Panc1 (cell line): ENCODE measurements at regions not wholly inside any gene's neighbourhood (a gene's known extent, or its start where the extent isn't known, plus 50 kb on each side); places are given as distances from the start of the nearest gene placed in this dataset.

ENCODE experiments used
- ATAC-seq: fragments of 200-7000 bp; cut with Tn5 transposase; 2 replicates; pipeline ENCODE4 v1.9.1; 2020; ENCODE audit warnings: mild to moderate bottlenecking, moderate library complexity
- BruUV-seq: library from RNA; stranded (reverse); fragments of 400-500 nt; replicated peaks from 2 replicates; lab custom pipeline; 2021; lab: Mats Ljungman, UMichigan
- CTCF ChIA-PET: fragments of 300-600 bp; sonication (Branson Sonifier 250); formaldehyde crosslinking; loops from one replicate; lab custom pipeline; 2022; ENCODE audit warnings: antibody characterized with exemption; lab: Charles Lee
- POLR2A ChIA-PET: fragments of 300-600 bp; sonication (Branson Sonifier 250); formaldehyde crosslinking; loops from one replicate; lab custom pipeline; 2022; ENCODE audit warnings: antibody characterized with exemption; lab: Charles Lee
- DNase-seq: peaks from one replicate; pipeline ENCODE4 v3.0.0-alpha.2; 2010; ENCODE audit warnings: low read depth, low spot score
- H3K27ac ChIP-seq: 2 replicates; pipeline ENCODE4 v1.5.1; 2011; ENCODE audit warnings: mild to moderate bottlenecking, low read length, inconsistent platforms
- H3K27me3 ChIP-seq: fragments of 200-500 bp; sonication (Bioruptor generic); 2 replicates; pipeline ENCODE4 v1.6.0; 2014; ENCODE audit warnings: low read length, inconsistent platforms; ENCODE audit not compliant: control insufficient read depth, insufficient read depth
- H3K36me3 ChIP-seq: fragments of 200-500 bp; sonication (Bioruptor generic); 2 replicates; pipeline ENCODE4 v1.5.1; 2014; ENCODE audit warnings: inconsistent platforms, mild to moderate bottlenecking, low read length, moderate library complexity; ENCODE audit not compliant: control insufficient read depth, insufficient read depth
- H3K4me1 ChIP-seq: 2 replicates; pipeline ENCODE4 v1.5.1; 2011; ENCODE audit warnings: inconsistent platforms, mild to moderate bottlenecking, low read length, moderate library complexity; ENCODE audit not compliant: control insufficient read depth, insufficient read depth
- H3K4me3 ChIP-seq, 2 experiments: 2 replicates each; pipeline ENCODE4 v1.5.1; 2011 to 2012; ENCODE audit warnings: low read depth in 2 of 2, low read length in 2 of 2, mild to moderate bottlenecking in 2 of 2, inconsistent platforms in 1 of 2, moderate library complexity in 1 of 2
- H3K9me3 ChIP-seq: fragments of 200-500 bp; sonication (Bioruptor generic); 2 replicates; pipeline ENCODE4 v1.5.1; 2014; ENCODE audit warnings: low read depth, mild to moderate bottlenecking, inconsistent platforms, low read length, moderate library complexity; ENCODE audit not compliant: control insufficient read depth, insufficient read depth
- CTCF ChIP-seq: fragments of 450-650 bp; IDR thresholded peaks from 2 replicates; pipeline ENCODE4 v1.5.1; 2017; ENCODE audit warnings: mild to moderate bottlenecking
- POLR2AphosphoS5 ChIP-seq: IDR thresholded peaks from 2 replicates; pipeline ENCODE4 v1.6.1; 2012; ENCODE audit warnings: mild to moderate bottlenecking, low read depth, low read length, moderate library complexity
- REST ChIP-seq, 2 experiments: IDR thresholded peaks; 2 replicates each; pipeline ENCODE4 v1.6.1; 2011 to 2012; ENCODE audit warnings: low read depth in 2 of 2, control low read depth in 1 of 2, low read length in 1 of 2, mild to moderate bottlenecking in 1 of 2, moderate library complexity in 1 of 2; ENCODE audit not compliant: insufficient read depth in 1 of 2
- SIN3A ChIP-seq: IDR thresholded peaks from 2 replicates; pipeline ENCODE4 v1.6.1; 2012; ENCODE audit warnings: low read depth, mild to moderate bottlenecking, low read length, moderate library complexity, borderline replicate concordance; ENCODE audit not compliant: insufficient read depth
- TCF7L2 ChIP-seq: IDR thresholded peaks from 2 replicates; pipeline ENCODE4 v1.6.1; 2011; ENCODE audit warnings: mild to moderate bottlenecking, low read depth, low read length, inconsistent platforms
- in situ Hi-C: cut with HindIII; loops from 2 replicates; pipeline ENCODE4 v1.10.0; 2016; ENCODE audit warnings: low sequenced_read_pairs, low pct_unique_long_range_greater_than_20kb
- intact Hi-C: fragments of 100-400 bp; cut with micrococcal nuclease; formaldehyde crosslinking; loops from one replicate; pipeline ENCODE4 v1.10.0; 2022; ENCODE audit not compliant: unreplicated experiment

- Histone ChIP-seq H3K4me3 (no peak overlapping the region), H3K36me3 (no peaks in the 10 kb centered on the region), H3K27ac (no peak overlapping the region), H3K27me3 (no peaks in the 10 kb centered on the region), H3K9me3 (no peaks in the 10 kb centered on the region), H3K4me1 (no peaks in the 10 kb centered on the region)
- intact Hi-C loops (no loop called here), in situ Hi-C loops (no loop called here)
- ATAC-seq (no peak), DNase-seq (no peak)
- no peak for TF ChIP-seq SIN3A
- TF ChIP-seq CTCF: no peak
- no peak for TF ChIP-seq REST (IDR thresholded peaks at IDR 0.05; ENCODE audit: insufficient read depth in 1 of 2, low read depth in 2 of 2, low read length in 1 of 2)
- no peak for TF ChIP-seq TCF7L2
- no peak for TF ChIP-seq POLR2AphosphoS5
- CTCF ChIA-PET: no interaction called here
- no TSS peak for BruUV-seq
- POLR2A ChIA-PET: no interaction called here
Observed at GRCh38 chrX:138018145-138018799, 452.3 kb downstream of the ZIC3 start.

GRCh38 chrX:138020941-138021340, 455.0 kb downstream of the ZIC3 start:
- H3K27me3 ChIP-seq: no peaks in the 10 kb centered on the region
- TF ChIP-seq REST (IDR thresholded peaks at IDR 0.05; ENCODE audit: insufficient read depth in 1 of 2, low read depth in 2 of 2, low read length in 1 of 2): no peak
- TF ChIP-seq CTCF: no peak
- no peak for TF ChIP-seq SIN3A
- no peak for TF ChIP-seq TCF7L2
- TF ChIP-seq POLR2AphosphoS5: no peak
- ATAC-seq (no peak), DNase-seq (no peak)
- intact Hi-C loops: loop anchor here (10.0 kb wide), 1 partner anchor 576 kb away; no protein-coding TSS in a partner anchor
- H3K4me3 ChIP-seq: no peak overlapping the region
- POLR2A ChIA-PET: no interaction called here
- no peaks in the 10 kb centered on the region for H3K9me3 ChIP-seq
- in situ Hi-C loops: no loop called here
- CTCF ChIA-PET: no interaction called here
- H3K36me3 ChIP-seq: no peaks in the 10 kb centered on the region
- H3K4me1 ChIP-seq: no peaks in the 10 kb centered on the region
- BruUV-seq: no TSS peak
- H3K27ac ChIP-seq: no peak overlapping the region
